ENCODE measurements at regions not wholly inside any gene's neighbourhood (a gene's known extent, or its start where the extent isn't known, plus 50 kb on each side); places are given as distances from the start of the nearest gene placed in this dataset.

GRCh38 chr17:77479372-77480198 is 338.8 kb downstream of the SEC14L1 start:
- DNase-seq: peak in 1 of 2 donors; percentile 55
- Histone ChIP-seq H3K9me3 (no peaks in the 10 kb centered on the region), H3K36me3 (no peaks in the 10 kb centered on the region), H3K4me3 (no peak overlapping the region), H3K4me1 (peaks cover 23 to 56% of the 10 kb centered on the region in 2 donors), H3K27ac (peak overlapping the region; percentile 82 to 93), H3K27me3 (no peaks in the 10 kb centered on the region)
- intact Hi-C loops (cut with DNase I; ENCODE audit: low total_unique reads): no loop called here
- TF ChIP-seq CTCF (IDR thresholded peaks at IDR 0.05) (no peak), POLR2A (IDR thresholded peaks at IDR 0.05) (no peak)

GRCh38 chr17:77480199-77480508 is 339.4 kb downstream of the SEC14L1 start:
- intact Hi-C loops (cut with DNase I; ENCODE audit: low total_unique reads): no loop called here
- Histone ChIP-seq H3K4me1 (peaks cover 22 to 51% of the 10 kb centered on the region in 2 donors), H3K27ac (peak overlapping the region; percentile 82 to 93), H3K36me3 (no peaks in the 10 kb centered on the region), H3K27me3 (no peaks in the 10 kb centered on the region), H3K9me3 (no peaks in the 10 kb centered on the region), H3K4me3 (no peak overlapping the region)
- TF ChIP-seq POLR2A (IDR thresholded peaks at IDR 0.05) (no peak), CTCF (IDR thresholded peaks at IDR 0.05) (no peak)
- no peak for DNase-seq

DNA sequence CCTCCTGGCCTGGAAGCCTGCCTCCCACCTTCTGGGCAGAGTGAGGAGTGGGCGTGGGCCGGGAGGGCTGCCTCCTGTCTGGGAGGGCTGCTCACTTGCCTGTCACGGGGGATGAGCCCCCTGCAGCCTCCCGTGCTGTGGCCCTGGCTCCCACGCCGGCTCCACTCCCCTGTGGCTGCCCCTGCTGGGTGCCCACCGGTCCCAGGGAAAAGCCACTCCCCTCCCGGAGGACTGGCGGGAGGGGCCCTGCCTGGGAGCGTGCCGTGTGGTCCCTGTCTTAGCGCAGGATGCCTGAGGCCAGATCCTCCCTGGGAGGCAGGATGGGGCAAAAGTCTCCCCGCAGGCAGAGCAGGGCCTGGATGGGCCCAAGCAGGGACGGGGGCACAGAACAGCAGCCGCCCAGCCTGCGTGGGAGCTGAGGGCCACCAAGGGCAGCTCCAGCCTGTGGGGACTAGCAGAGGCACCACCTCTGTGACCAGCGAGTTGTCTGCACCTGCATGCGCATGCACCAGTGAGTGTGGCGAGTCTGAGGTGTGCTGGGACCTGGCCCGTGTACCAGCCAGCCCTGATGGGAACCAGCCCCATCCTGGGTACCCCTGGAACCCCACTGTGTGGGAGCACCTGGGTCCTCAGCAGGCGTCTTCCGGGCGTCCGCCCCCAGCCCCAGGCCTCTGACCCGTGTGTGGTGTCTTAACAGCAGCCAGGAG is 339.9 kb downstream of the SEC14L1 start:
- H3K36me3 ChIP-seq: no peaks in the 10 kb centered on the region
- peaks cover 17 to 46% of the 10 kb centered on the region in 2 donors for H3K4me1 ChIP-seq
- H3K4me3 ChIP-seq: no peak overlapping the region
- H3K27me3 ChIP-seq: no peaks in the 10 kb centered on the region
- intact Hi-C loops (cut with DNase I; ENCODE audit: low total_unique reads): no loop called here
- H3K9me3 ChIP-seq: no peaks in the 10 kb centered on the region
- no peak for DNase-seq
- TF ChIP-seq POLR2A (IDR thresholded peaks at IDR 0.05) (no peak), CTCF (IDR thresholded peaks at IDR 0.05) (no peak)
- H3K27ac ChIP-seq: peak overlapping the region; percentile 82 to 93

DNA sequence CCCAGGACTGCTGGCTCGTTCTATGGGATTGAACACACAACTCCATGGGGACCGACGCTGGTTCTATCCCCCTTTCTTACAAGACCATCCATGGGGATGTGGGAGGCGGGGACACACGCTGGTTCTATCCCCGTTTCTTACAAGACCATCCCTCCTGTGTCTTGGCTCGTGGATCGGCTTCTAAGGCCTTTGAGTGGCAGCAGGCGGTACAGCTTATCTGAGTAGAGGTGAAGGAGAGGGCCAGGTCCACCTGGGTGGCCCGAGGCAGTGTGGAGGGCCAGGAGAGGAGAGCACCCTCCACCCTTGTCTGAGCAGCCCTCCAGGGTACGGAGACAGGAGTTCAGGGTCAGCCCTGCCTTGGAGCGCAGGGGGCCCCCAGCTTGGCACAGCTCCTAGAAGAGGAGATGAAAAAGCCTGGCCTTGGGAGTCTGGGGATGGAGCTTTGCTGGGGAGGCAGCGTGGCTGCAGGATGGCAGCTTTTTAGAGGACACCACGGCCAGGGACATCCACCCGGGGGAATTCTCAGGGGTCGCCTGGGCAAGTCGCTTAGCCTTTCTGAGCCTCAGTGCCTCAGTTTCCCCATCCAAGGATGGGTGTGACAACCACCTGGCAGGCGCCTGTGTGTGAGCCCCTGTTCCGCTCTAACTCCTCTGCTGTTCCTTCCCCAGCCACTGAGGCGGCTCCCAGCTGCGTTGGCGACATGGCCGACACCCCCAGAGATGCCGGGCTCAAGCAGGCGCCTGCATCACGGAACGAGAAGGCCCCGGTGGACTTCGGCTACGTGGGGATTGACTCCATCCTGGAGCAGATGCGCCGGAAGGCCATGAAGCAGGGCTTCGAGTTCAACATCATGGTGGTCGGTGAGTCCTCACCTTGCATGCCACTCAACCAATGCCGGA is 341.0 kb downstream of the SEC14L1 start:
- no peak for DNase-seq
- Histone ChIP-seq H3K36me3 (no peaks in the 10 kb centered on the region), H3K4me1 (peaks cover 7 to 35% of the 10 kb centered on the region in 2 donors), H3K27me3 (no peaks in the 10 kb centered on the region), H3K4me3 (no peak overlapping the region), H3K9me3 (no peaks in the 10 kb centered on the region), H3K27ac (no peak overlapping the region)
- intact Hi-C loops (cut with DNase I; ENCODE audit: low total_unique reads): no loop called here
- TF ChIP-seq POLR2A (IDR thresholded peaks at IDR 0.05) (no peak), CTCF (IDR thresholded peaks at IDR 0.05) (no peak)
